Suprapubic skin (tissue), 3 donors: ENCODE measurements at regions not wholly inside any gene's neighbourhood (a gene's known extent, or its start where the extent isn't known, plus 50 kb on each side); places are given as distances from the start of the nearest gene placed in this dataset.

ENCODE experiments used
- CTCF ChIP-seq, 2 donors: fragments of 200-600 bp in 1 of 2; fragments of 450-650 bp in 1 of 2; sonication (generic) in 1 of 2; IDR thresholded peaks; one replicate each; pipeline ENCODE4 v1.5.1; 2016 to 2019; ENCODE audit warnings: antibody characterized with exemption in 2 of 2, mild to moderate bottlenecking in 1 of 2, moderate library complexity in 1 of 2
- EP300 ChIP-seq: sonication (generic); formaldehyde crosslinking; IDR thresholded peaks from one replicate; pipeline ENCODE4 v1.6.1; 2017; ENCODE audit warnings: antibody characterized with exemption
- POLR2A ChIP-seq, 2 donors: fragments of 450-650 bp; IDR thresholded peaks; one replicate each; pipeline ENCODE4 v1.6.1; 2017; ENCODE audit warnings: antibody characterized with exemption in 2 of 2, mild to moderate bottlenecking in 2 of 2, moderate library complexity in 2 of 2

GRCh38 chr14:36035675-36036074 lies 140.8 kb downstream of the PTCSC3 start:
- TF ChIP-seq CTCF (IDR thresholded peaks at IDR 0.05): no peak
- no peak for TF ChIP-seq EP300
- TF ChIP-seq POLR2A (IDR thresholded peaks at IDR 0.05): no peak
